ENCODE measurements at regions not wholly inside any gene's neighbourhood (a gene's known extent, or its start where the extent isn't known, plus 50 kb on each side); places are given as distances from the start of the nearest gene placed in this dataset.
"Not testable (repeated sequence)": the region's sequence is repeated elsewhere in the genome, so short reads cannot be mapped to it uniquely, and the experiment has no call there.

DNA sequence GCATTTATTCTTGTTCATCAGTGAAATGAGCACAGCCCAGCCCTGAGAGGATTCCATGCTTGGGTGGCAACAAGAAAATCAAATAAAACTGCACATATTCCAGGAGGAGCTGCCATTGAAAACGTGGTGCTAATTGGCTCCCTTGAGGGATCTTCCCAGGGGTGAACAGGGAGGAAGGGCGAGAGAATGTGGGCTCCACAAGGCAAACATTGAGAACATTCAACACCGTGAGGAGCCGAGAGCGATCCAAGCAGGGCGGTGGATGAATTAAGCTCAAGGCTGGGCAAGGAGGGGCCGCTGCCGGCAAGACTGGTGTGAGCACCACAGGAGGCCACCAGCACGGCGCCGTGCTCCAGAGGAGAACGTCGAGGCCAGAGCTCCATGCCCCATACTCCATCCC, 166.9 kb downstream of the C16orf95 start:
- no peak for DNase-seq (ENCODE audit: low spot score)

DNA sequence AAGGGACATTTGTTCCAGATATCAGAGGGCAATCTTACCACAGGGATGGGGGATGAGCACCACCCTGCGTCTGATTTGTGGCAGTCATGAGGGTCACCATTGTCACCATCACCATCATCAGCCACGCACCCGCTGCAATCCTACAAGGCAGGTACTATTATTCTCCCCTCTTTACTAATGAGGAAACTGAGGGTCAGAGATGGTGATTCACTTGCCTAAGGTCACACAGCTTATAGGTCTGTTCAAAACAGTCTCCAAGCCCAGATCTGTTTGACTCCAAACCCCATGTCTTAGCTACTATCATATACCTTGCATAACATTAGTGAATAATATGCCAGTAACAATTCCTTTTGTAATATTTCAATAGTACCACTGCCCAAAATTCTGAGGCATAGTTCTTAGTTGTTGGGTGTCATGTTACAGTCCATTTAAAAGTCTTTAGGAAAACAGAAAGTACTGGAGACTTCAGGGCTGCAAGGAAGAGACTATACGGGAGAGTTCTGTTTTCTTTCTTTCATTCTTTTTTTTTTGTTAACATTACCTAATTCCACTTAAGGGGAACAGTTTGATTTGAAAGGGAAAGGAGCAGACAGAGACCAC, 166.4 kb downstream of the C16orf95 start:
- DNase-seq (ENCODE audit: low spot score), result no peak

DNA sequence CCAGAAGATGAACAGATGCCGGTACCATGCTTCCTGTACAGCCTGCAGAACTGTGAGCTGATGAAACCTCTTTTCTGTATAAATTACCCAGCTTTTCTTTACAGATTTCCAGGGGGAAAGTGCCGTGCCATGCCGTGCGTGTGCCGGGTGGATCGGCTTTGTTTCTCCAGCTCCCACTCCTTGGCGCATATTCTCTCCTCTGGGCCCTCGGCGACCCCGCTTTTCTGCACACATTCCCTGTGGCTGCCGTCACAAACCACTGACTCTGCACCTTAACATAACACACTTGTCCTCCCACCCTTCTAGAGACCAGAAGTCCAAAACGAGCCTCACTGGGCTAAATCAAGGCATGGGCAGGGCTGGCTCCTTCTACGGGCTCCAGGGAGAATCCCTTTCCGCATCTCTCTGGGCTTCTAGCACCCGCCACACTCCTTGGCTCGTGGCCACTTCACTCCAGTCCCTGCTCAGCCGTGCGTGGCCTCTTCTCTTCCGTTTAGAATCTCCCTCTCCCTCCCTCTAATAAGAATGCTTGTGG, 164.9 kb downstream of the C16orf95 start:
- no peak for DNase-seq (ENCODE audit: low spot score)

- no peak for DNase-seq (ENCODE audit: low spot score)
Observed at GRCh38 chr16:87153326-87153725, 163.9 kb downstream of the C16orf95 start.

DNA sequence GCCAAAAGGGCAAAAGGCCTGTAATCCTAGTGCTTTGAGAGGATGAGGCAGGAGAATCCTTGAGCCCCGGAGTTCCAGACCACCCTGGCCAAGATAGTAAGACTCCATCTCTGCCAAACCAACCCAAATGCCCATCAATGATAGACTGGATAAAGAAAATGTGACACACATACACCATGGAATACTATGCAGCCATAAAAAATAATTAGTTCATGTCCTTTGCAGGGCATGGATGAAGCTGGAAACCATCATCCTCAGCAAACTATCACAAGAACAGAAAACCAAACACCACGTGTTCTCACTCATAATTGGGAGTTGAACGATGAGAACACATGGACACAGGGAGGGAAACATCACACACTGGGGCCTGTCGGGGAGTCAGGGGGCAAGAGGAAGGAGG, 161.9 kb downstream of the C16orf95 start:
- DNase-seq (ENCODE audit: low spot score), result not testable (repeated sequence)

- no peak for DNase-seq (ENCODE audit: low spot score)
Observed at GRCh38 chr16:87156195-87156594, 161.0 kb downstream of the C16orf95 start.

GRCh38 chr16:87160234-87160636, 157.0 kb downstream of the C16orf95 start:
- no peak for DNase-seq (ENCODE audit: low spot score)

DNA sequence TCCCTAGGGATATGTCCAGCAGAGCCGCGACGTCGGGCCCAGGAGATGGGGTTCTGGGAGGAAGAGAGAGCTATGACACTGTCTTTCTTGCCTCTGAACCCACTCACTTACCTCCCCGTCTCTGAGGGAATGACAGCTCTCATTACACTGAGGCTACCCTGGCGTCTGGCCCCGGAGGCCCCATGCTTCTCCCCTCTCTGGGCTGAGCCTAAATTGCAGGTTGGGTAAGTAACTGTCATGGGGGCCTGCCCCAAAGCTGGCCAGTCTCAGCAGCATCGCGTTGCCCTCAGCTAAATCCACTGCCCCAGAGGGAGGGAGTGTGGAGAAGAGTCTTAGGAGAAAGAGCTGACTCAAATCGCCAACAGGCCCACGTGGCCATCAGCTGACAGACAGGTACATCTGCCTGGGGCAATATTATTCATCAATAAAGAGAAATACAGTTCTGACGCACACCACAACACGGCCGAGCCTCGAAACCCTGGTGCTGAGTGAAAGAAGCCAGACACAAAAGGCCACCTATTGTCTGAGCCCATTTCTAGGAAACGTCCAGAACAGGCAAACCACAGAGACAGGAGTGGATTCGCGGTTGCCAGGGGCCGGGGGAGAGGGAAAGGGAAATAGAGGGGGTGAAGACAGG, 156.4 kb downstream of the C16orf95 start:
- DNase-seq (ENCODE audit: low spot score), result no peak

GRCh38 chr16:87161410-87161809, 155.8 kb downstream of the C16orf95 start:
- not testable (repeated sequence) for DNase-seq (ENCODE audit: low spot score)

GRCh38 chr16:87161822-87162676, 155.1 kb downstream of the C16orf95 start:
- DNase-seq (ENCODE audit: low spot score), result no peak

DNA sequence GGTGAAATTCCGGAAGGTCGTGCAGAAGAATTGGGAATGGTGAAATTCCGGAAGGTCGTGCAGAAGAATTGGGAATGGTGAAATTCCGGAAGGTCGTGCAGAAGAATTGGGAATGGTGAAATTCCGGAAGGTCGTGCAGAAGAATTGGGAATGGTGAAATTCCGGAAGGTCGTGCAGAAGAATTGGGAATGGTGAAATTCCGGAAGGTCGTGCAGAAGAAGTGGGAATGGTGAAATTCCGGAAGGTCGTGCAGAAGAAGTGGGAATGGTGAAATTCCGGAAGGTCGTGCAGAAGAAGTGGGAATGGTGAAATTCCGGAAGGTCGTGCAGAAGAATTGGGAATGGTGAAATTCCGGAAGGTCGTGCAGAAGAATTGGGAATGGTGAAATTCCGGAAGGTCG, 154.4 kb downstream of the C16orf95 start:
- not testable (repeated sequence) for DNase-seq (ENCODE audit: low spot score)

DNA sequence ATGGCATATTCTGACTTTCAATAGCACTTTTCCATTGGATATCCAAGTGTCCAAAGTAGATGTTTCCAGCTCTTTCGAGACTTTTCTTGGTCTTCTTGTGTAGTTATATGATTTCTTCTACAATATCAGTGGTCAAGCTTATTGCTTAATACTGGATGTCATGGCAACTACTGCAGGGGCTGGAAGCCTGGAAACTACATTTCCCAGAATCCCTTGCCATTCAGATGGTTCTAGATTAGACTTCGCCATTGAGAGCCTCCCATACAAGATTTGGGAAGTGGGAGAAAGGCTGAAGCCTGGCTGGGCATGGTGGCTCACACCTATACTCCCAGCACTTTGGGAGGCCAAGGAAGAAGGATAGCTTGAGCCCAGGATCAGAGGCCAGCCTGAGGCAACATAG, 153.6 kb downstream of the C16orf95 start:
- DNase-seq (ENCODE audit: low spot score), result no peak

GRCh38 chr16:87165151-87165550, 152.0 kb downstream of the C16orf95 start:
- no peak for DNase-seq (ENCODE audit: low spot score)

GRCh38 chr16:87165885-87166284, 151.3 kb downstream of the C16orf95 start:
- no peak for DNase-seq (ENCODE audit: low spot score)

DNA sequence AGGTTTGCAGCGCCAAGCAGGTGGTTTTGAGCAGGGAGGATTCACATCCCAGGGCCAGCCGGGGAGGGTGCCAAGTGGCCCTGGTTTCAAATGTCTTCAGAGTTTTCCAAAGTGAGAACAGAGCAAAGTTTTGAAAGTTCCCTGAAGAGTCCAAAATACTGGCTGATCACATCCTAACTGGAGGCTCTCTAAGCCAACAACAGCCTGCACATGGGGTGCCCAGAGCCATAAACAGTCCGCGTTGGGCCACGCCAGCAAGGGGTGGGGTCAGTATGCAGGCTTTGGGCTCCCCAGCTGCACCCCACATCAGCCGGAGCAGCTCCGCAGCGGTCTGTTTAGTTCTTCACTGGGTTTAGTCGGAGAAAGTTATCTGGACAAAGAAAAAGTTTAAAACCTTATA, 150.9 kb downstream of the C16orf95 start:
- no peak for DNase-seq (ENCODE audit: low spot score)

DNA sequence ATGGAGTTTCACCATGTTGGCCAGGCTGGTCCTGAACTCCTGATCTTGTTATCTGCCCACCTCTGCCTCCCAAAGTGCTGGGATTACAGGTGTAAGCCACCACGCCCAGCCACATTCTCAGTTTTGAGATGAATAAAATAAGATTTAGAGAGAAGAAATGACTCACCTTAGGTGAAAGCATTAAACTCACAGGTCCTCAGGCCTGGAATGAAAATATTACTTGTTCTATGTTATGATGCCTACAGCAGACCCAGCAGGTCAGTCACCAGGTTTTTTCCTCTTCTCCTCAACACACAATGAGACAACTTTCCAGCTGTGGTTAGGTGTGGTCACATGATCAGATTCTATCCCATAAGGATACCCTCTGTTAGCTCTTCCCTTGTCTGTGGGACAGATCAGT, 150.3 kb downstream of the C16orf95 start:
- DNase-seq (ENCODE audit: low spot score), result no peak

DNA sequence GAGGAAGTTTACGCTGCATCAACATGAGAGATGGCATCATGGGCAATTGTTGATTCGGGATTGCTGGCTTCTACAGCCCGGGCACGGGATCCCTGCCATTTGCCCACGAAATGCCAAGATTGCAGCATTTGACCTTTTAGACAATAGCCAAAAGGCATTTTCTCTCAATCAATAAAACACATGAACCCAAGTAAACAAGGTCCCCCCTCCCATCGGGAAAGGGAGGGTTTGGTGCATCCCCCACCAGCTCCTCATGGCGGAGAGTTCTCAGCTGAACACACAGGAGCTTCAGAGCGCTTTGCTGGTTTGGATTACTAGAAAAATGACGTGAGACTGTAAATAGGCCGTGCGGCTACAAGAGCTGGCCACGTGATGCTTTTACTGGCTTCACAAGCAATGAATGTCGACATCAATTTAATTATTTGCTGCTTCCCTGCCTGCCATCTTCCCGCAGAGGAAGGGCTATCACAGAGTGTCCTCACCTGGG, 147.6 kb downstream of the C16orf95 start:
- DNase-seq (ENCODE audit: low spot score), result no peak

GRCh38 chr16:87170310-87170709, 146.9 kb downstream of the C16orf95 start:
- no peak for DNase-seq (ENCODE audit: low spot score)

GRCh38 chr16:87171723-87172122, 145.5 kb downstream of the C16orf95 start:
- DNase-seq (ENCODE audit: low spot score), result no peak

- no peak for DNase-seq (ENCODE audit: low spot score)
Observed at GRCh38 chr16:87172632-87173031, 144.6 kb downstream of the C16orf95 start.

GRCh38 chr16:87173294-87173893, 143.8 kb downstream of the C16orf95 start:
- DNase-seq (ENCODE audit: low spot score), result no peak

- no peak for DNase-seq (ENCODE audit: low spot score)
Observed at GRCh38 chr16:87174061-87174460, 143.1 kb downstream of the C16orf95 start.

Data from H4 (cell line).